ENCODE measurements at regions not wholly inside any gene's neighbourhood (a gene's known extent, or its start where the extent isn't known, plus 50 kb on each side); places are given as distances from the start of the nearest gene placed in this dataset.
A peak's percentile ranks its signal among the peaks of the same experiment; 100 is the strongest.

DNA sequence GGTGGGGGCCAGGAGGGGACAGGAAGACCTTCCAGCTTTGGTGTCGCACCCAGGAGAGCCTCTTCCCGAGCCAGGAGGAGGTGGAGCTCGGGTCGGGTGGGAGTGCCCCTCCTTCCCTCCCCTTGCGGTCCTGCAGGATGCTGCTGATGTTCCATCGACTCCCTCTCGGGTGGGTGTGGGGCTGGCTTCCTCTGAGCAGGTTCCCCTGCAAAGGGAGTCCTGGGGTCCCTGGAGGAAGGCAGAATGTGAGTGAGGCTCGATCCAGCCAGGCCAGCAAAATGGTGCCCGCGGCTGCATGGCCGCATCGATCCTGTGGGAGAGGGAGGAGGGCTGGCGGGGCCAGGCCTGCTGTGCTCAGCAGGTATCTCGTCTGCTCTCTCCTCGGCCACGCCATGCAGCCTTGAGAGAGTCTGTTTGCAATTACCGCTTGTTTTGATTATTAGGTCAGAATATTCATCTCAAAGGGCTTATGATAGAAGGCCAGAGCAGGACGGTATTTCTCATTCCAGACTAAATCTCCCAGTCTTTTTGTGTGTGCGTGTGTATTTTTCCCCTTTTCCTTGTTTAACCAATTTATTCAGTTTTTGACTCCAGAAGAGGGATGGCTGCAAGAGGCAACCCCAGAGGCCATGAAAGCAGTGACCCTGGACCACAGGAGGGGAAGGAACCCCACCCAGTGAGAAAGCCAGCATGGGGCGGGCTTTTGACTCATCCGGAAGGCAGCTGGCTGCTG, 137.3 kb upstream of the ZMIZ1 start:
- TF ChIP-seq CTCF (conservative IDR thresholded peaks at IDR 0.05; ENCODE audit: low read depth, low read length) (no peak), EZH2 (IDR thresholded peaks at IDR 0.05; ENCODE audit: borderline replicate concordance, low read depth, low read length, poor library complexity, severe bottlenecking) (no peak)
- no peaks in the 10 kb centered on the region for H3K9me3 ChIP-seq (ENCODE audit: low read depth, low read length, poor library complexity, severe bottlenecking)
- BruUV-seq (replicated peaks) = no TSS peak
- ChIA-PET POLR2A (ENCODE audit: low non-redundant PET) (interaction anchor here (0.8 kb wide), 1 partner anchor 37 kb away, joined by 3 read pairs; no protein-coding TSS in a partner anchor), CTCF (no interaction called here)
- DNase-seq (ENCODE audit: low spot score) = peak; percentile 44
- no peaks in the 10 kb centered on the region for H3K27me3 ChIP-seq (replicated peaks; ENCODE audit: insufficient read depth, low read depth, low read length, poor library complexity)
- intact Hi-C loops (cut with micrococcal nuclease; ENCODE audit: unreplicated experiment) = no loop called here
- no peak overlapping the region for H3K4me3 ChIP-seq (ENCODE audit: low read depth, low read length, poor library complexity, severe bottlenecking)
- no peaks in the 10 kb centered on the region for H3K36me3 ChIP-seq (ENCODE audit: insufficient read depth, low read length, poor library complexity, severe bottlenecking)
- H3K4me1 ChIP-seq (ENCODE audit: insufficient read depth, low read length, poor library complexity, severe bottlenecking) = no peaks in the 10 kb centered on the region
- H3K27ac ChIP-seq (ENCODE audit: low read depth, low read length, poor library complexity, severe bottlenecking) = no peak overlapping the region

GRCh38 chr10:78932054-78932386, 136.7 kb upstream of the ZMIZ1 start:
- DNase-seq (ENCODE audit: low spot score) = no peak
- Histone ChIP-seq H3K27ac (ENCODE audit: low read depth, low read length, poor library complexity, severe bottlenecking) (no peak overlapping the region), H3K4me1 (ENCODE audit: insufficient read depth, low read length, poor library complexity, severe bottlenecking) (no peaks in the 10 kb centered on the region), H3K36me3 (ENCODE audit: insufficient read depth, low read length, poor library complexity, severe bottlenecking) (no peaks in the 10 kb centered on the region), H3K9me3 (ENCODE audit: low read depth, low read length, poor library complexity, severe bottlenecking) (no peaks in the 10 kb centered on the region), H3K27me3 (replicated peaks; ENCODE audit: insufficient read depth, low read depth, low read length, poor library complexity) (no peaks in the 10 kb centered on the region), H3K4me3 (ENCODE audit: low read depth, low read length, poor library complexity, severe bottlenecking) (no peak overlapping the region)
- CTCF ChIA-PET = no interaction called here
- POLR2A ChIA-PET (ENCODE audit: low non-redundant PET) = no interaction called here
- BruUV-seq (replicated peaks) = no TSS peak
- TF ChIP-seq CTCF (conservative IDR thresholded peaks at IDR 0.05; ENCODE audit: low read depth, low read length) (no peak), EZH2 (IDR thresholded peaks at IDR 0.05; ENCODE audit: borderline replicate concordance, low read depth, low read length, poor library complexity, severe bottlenecking) (no peak)
- intact Hi-C loops (cut with micrococcal nuclease; ENCODE audit: unreplicated experiment) = no loop called here

DNA sequence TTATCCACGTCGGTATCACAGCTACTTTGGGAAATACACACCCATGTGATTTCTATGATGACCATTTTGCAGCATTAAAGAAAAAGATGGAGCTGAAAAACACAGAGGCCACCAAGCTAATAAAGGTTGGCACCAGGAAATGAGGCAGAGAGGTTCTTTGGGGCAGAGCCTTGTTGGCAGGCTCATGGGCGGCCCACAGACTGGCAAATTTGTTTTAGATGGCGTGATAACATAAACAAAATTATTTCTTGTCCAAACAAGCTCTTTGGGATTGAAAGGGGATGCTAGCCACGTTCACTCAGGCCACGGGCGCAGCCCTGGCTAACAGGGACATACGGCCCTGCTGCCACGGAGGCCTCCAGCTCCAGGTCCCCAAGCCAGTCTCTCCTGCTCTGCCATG, 135.9 kb upstream of the ZMIZ1 start:
- intact Hi-C loops (cut with micrococcal nuclease; ENCODE audit: unreplicated experiment) = no loop called here
- ChIA-PET CTCF (no interaction called here), POLR2A (ENCODE audit: low non-redundant PET) (no interaction called here)
- Histone ChIP-seq H3K27me3 (replicated peaks; ENCODE audit: insufficient read depth, low read depth, low read length, poor library complexity) (no peaks in the 10 kb centered on the region), H3K9me3 (ENCODE audit: low read depth, low read length, poor library complexity, severe bottlenecking) (no peaks in the 10 kb centered on the region), H3K36me3 (ENCODE audit: insufficient read depth, low read length, poor library complexity, severe bottlenecking) (no peaks in the 10 kb centered on the region), H3K27ac (ENCODE audit: low read depth, low read length, poor library complexity, severe bottlenecking) (no peak overlapping the region), H3K4me3 (ENCODE audit: low read depth, low read length, poor library complexity, severe bottlenecking) (no peak overlapping the region), H3K4me1 (ENCODE audit: insufficient read depth, low read length, poor library complexity, severe bottlenecking) (peaks cover 4% of the 10 kb centered on the region)
- no peak for TF ChIP-seq EZH2 (IDR thresholded peaks at IDR 0.05; ENCODE audit: borderline replicate concordance, low read depth, low read length, poor library complexity, severe bottlenecking)
- TF ChIP-seq CTCF (conservative IDR thresholded peaks at IDR 0.05; ENCODE audit: low read depth, low read length) = no peak
- DNase-seq (ENCODE audit: low spot score) = no peak
- BruUV-seq (replicated peaks) = no TSS peak
